Trophoblast cell (in vitro differentiated cells and primary cell): ENCODE measurements at regions not wholly inside any gene's neighbourhood (a gene's known extent, or its start where the extent isn't known, plus 50 kb on each side); places are given as distances from the start of the nearest gene placed in this dataset.

Experiments used
- DNase-seq, 2 donors: peaks; one replicate each; pipeline ENCODE4 v3.0.0-alpha.2; 2016
- H2AFZ ChIP-seq: 2 replicates; pipeline ENCODE4 v1.6.1; 2013; ENCODE audit warnings: low read length, moderate library complexity, mild to moderate bottlenecking; ENCODE audit not compliant: insufficient read depth, poor library complexity
- H2AK5ac ChIP-seq: 2 replicates; pipeline ENCODE4 v1.6.1; 2013; ENCODE audit warnings: mild to moderate bottlenecking, low read length
- H2BK120ac ChIP-seq: 2 replicates; pipeline ENCODE4 v1.6.1; 2013; ENCODE audit warnings: low read length, mild to moderate bottlenecking, moderate library complexity; ENCODE audit not compliant: insufficient read depth, poor library complexity
- H2BK12ac ChIP-seq: 2 replicates; pipeline ENCODE4 v1.6.1; 2013; ENCODE audit warnings: mild to moderate bottlenecking, low read length, moderate library complexity
- H2BK5ac ChIP-seq: 2 replicates; pipeline ENCODE4 v1.6.1; 2013; ENCODE audit warnings: low read length, low read depth, moderate library complexity, mild to moderate bottlenecking; ENCODE audit not compliant: poor library complexity
- H3K14ac ChIP-seq: 2 replicates; pipeline ENCODE4 v1.6.1; 2013; ENCODE audit warnings: mild to moderate bottlenecking, low read length
- H3K18ac ChIP-seq: 2 replicates; pipeline ENCODE4 v1.6.1; 2013; ENCODE audit warnings: mild to moderate bottlenecking, low read length
- H3K23ac ChIP-seq: 2 replicates; pipeline ENCODE4 v1.6.1; 2013; ENCODE audit warnings: low read length
- H3K27ac ChIP-seq: 2 replicates; pipeline ENCODE4 v1.5.1; 2013; ENCODE audit warnings: low read depth, mild to moderate bottlenecking, inconsistent platforms, low read length, moderate library complexity
- H3K27me3 ChIP-seq: 2 replicates; pipeline ENCODE4 v1.6.1; 2013; ENCODE audit warnings: inconsistent platforms, mild to moderate bottlenecking, low read length, moderate library complexity; ENCODE audit not compliant: insufficient read depth
- H3K36me3 ChIP-seq, 2 experiments: 1 replicate in 1 of 2; 2 replicates in 1 of 2; pipeline ENCODE4 v1.6.1; 2013; ENCODE audit warnings: low read length in 2 of 2, mild to moderate bottlenecking in 2 of 2, moderate library complexity in 1 of 2; ENCODE audit not compliant: insufficient read depth in 2 of 2, control insufficient read depth in 1 of 2
- H3K4ac ChIP-seq: 2 replicates; pipeline ENCODE4 v1.6.1; 2013; ENCODE audit warnings: low read depth, mild to moderate bottlenecking, low read length, moderate library complexity
- H3K4me1 ChIP-seq, 2 experiments: 1 replicate in 1 of 2; 2 replicates in 1 of 2; pipeline ENCODE4 v1.6.1; 2013; ENCODE audit warnings: low read length in 2 of 2, mild to moderate bottlenecking in 2 of 2, moderate library complexity in 1 of 2; ENCODE audit not compliant: insufficient read depth in 2 of 2, control insufficient read depth in 1 of 2
- H3K4me2 ChIP-seq: 2 replicates; pipeline ENCODE4 v1.6.1; 2013; ENCODE audit warnings: inconsistent platforms, mild to moderate bottlenecking, low read length, moderate library complexity
- H3K4me3 ChIP-seq: 2 replicates; pipeline ENCODE4 v1.5.1; 2013; ENCODE audit warnings: mild to moderate bottlenecking, low read depth, low read length, inconsistent platforms
- H3K79me1 ChIP-seq: one replicate; pipeline ENCODE4 v1.6.1; 2013; ENCODE audit warnings: low read length
- H3K79me2 ChIP-seq: 2 replicates; pipeline ENCODE4 v1.6.1; 2013; ENCODE audit warnings: low read length, mild to moderate bottlenecking; ENCODE audit not compliant: control insufficient read depth, insufficient read depth, poor library complexity
- H3K9ac ChIP-seq: 2 replicates; pipeline ENCODE4 v1.6.1; 2013; ENCODE audit warnings: mild to moderate bottlenecking, low read length
- H3K9me3 ChIP-seq: 2 replicates; pipeline ENCODE4 v1.6.1; 2013; ENCODE audit warnings: low read depth, mild to moderate bottlenecking, control low read depth, inconsistent platforms, low read length; ENCODE audit not compliant: insufficient read depth
- H4K12ac ChIP-seq: 2 replicates; pipeline ENCODE4 v1.6.1; 2013; ENCODE audit warnings: low read depth, mild to moderate bottlenecking, low read length, moderate library complexity
- H4K8ac ChIP-seq: 2 replicates; pipeline ENCODE4 v1.6.1; 2013; ENCODE audit warnings: low read depth, mild to moderate bottlenecking, low read length, moderate library complexity
- H4K91ac ChIP-seq: one replicate; pipeline ENCODE4 v1.6.1; 2013; ENCODE audit warnings: low read depth, mild to moderate bottlenecking, low read length, moderate library complexity
- WGBS: extraction: QIAGEN DNeasy Blood & Tissue Kit; methylation state at CpG from one replicate; pipeline ENCODE4 v1.1.7; 2013; ENCODE audit warnings: missing lambda C conversion rate; ENCODE audit not compliant: insufficient read length, insufficient coverage; ENCODE audit errors: extremely low coverage; 5-methylcytosine and 5-hydroxymethylcytosine counted together

- Histone ChIP-seq H3K4me1 (peaks cover 0 to 2% of the 10 kb centered on the region in 2 experiments), H3K27ac (no peak overlapping the region), H2BK120ac (no peak overlapping the region), H4K91ac (no peak overlapping the region), H3K4ac (no peak overlapping the region), H3K9ac (no peak overlapping the region), H3K18ac (no peak overlapping the region), H2BK5ac (no peak overlapping the region), H3K4me2 (no peak overlapping the region), H3K4me3 (no peak overlapping the region), H4K12ac (no peak overlapping the region), H4K8ac (no peak overlapping the region), H3K79me2 (no peaks in the 10 kb centered on the region), H3K23ac (no peak overlapping the region), H3K9me3 (no peaks in the 10 kb centered on the region), H3K79me1 (no peaks in the 10 kb centered on the region), H2AK5ac (no peak overlapping the region), H2BK12ac (no peak overlapping the region), H3K36me3 (no peaks in the 10 kb centered on the region), H2AFZ (no peak overlapping the region), H3K14ac (no peak overlapping the region), H3K27me3 (no peaks in the 10 kb centered on the region)
- no CpG with 5 or more reads among the region's 1 CpG for WGBS
- no peak for DNase-seq
Measured at GRCh38 chr3:178967177-178967532, 104.5 kb downstream of the ZMAT3 start.

- Histone ChIP-seq H3K4ac (no peak overlapping the region), H2AFZ (no peak overlapping the region), H2BK120ac (peak overlapping the region; percentile 51), H3K4me3 (no peak overlapping the region), H3K4me2 (no peak overlapping the region), H4K12ac (no peak overlapping the region), H4K91ac (no peak overlapping the region), H3K9ac (no peak overlapping the region), H2BK12ac (peak overlapping the region; percentile 76), H3K9me3 (no peaks in the 10 kb centered on the region), H3K4me1 (no peaks in the 10 kb centered on the region), H3K27ac (no peak overlapping the region), H2BK5ac (no peak overlapping the region), H3K27me3 (no peaks in the 10 kb centered on the region), H3K36me3 (no peaks in the 10 kb centered on the region), H3K23ac (no peak overlapping the region), H3K79me2 (no peaks in the 10 kb centered on the region), H2AK5ac (no peak overlapping the region), H3K14ac (no peak overlapping the region), H3K79me1 (no peaks in the 10 kb centered on the region), H4K8ac (no peak overlapping the region), H3K18ac (no peak overlapping the region)
- DNase-seq = peak in 1 of 2 donors; percentile 27
- no CpG with 5 or more reads among the region's 6 CpGs for WGBS
Measured at GRCh38 chr3:178966299-178967176, 105.1 kb downstream of the ZMAT3 start.

GRCh38 chr3:178964551-178964950 is 107.1 kb downstream of the ZMAT3 start:
- H2BK5ac ChIP-seq = no peak overlapping the region

DNA sequence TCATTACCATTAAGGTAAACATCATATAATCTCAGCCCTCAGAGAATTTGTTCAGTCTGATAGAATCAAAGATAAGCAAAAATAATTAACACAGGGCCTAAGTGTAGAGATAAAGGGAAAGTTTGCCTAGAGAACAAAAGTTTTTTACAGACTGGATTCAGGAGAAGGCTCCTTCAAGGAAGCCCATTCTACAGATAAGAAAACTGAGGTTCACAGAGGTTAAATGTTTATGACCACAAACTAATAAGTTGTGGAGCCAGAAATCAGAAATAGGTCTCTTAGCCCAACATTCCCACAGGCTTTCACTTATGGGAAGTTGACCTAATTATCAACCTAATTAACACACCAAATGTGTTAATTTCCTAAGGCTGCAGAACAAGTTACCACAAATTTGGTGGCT is 110.7 kb downstream of the ZMAT3 start:
- Histone ChIP-seq H3K4ac (no peak overlapping the region), H3K4me1 (no peaks in the 10 kb centered on the region), H2BK5ac (no peak overlapping the region), H2AK5ac (no peak overlapping the region), H2BK12ac (no peak overlapping the region), H3K9ac (no peak overlapping the region), H2AFZ (no peak overlapping the region), H3K18ac (no peak overlapping the region), H3K79me1 (no peaks in the 10 kb centered on the region), H4K12ac (no peak overlapping the region), H3K36me3 (no peaks in the 10 kb centered on the region), H2BK120ac (no peak overlapping the region), H4K91ac (no peak overlapping the region), H3K27ac (no peak overlapping the region), H3K4me2 (no peak overlapping the region), H3K14ac (no peak overlapping the region), H3K27me3 (no peaks in the 10 kb centered on the region), H4K8ac (no peak overlapping the region), H3K79me2 (no peaks in the 10 kb centered on the region), H3K9me3 (no peaks in the 10 kb centered on the region), H3K4me3 (no peak overlapping the region), H3K23ac (no peak overlapping the region)
- DNase-seq = no peak

More at GRCh38 chr3:178964551-178964950, 107.1 kb downstream of the ZMAT3 start:
- H3K4me1 ChIP-seq = no peaks in the 10 kb centered on the region
- no peak overlapping the region for H2AK5ac ChIP-seq
- H3K4me2 ChIP-seq = no peak overlapping the region
- no peak overlapping the region for H4K91ac ChIP-seq
- H3K4ac ChIP-seq = no peak overlapping the region
- no peak overlapping the region for H3K23ac ChIP-seq
- no peaks in the 10 kb centered on the region for H3K79me1 ChIP-seq
- H3K36me3 ChIP-seq = no peaks in the 10 kb centered on the region
- H3K79me2 ChIP-seq = no peaks in the 10 kb centered on the region
- no peak overlapping the region for H4K12ac ChIP-seq
- no peak overlapping the region for H3K4me3 ChIP-seq
- H2BK120ac ChIP-seq = no peak overlapping the region
- H3K27ac ChIP-seq = no peak overlapping the region
- H3K9ac ChIP-seq = no peak overlapping the region
- H3K14ac ChIP-seq = no peak overlapping the region
- H2AFZ ChIP-seq = no peak overlapping the region
- WGBS = no CpG with 5 or more reads among the region's 4 CpGs
- no peak overlapping the region for H3K18ac ChIP-seq
- H4K8ac ChIP-seq = no peak overlapping the region
- H3K9me3 ChIP-seq = no peaks in the 10 kb centered on the region
- no peak for DNase-seq
- no peak overlapping the region for H2BK12ac ChIP-seq
- H3K27me3 ChIP-seq = no peaks in the 10 kb centered on the region
